ENCODE measurements at regions not wholly inside any gene's neighbourhood (a gene's known extent, or its start where the extent isn't known, plus 50 kb on each side); places are given as distances from the start of the nearest gene placed in this dataset.

- TF ChIP-seq, protein P1, sequence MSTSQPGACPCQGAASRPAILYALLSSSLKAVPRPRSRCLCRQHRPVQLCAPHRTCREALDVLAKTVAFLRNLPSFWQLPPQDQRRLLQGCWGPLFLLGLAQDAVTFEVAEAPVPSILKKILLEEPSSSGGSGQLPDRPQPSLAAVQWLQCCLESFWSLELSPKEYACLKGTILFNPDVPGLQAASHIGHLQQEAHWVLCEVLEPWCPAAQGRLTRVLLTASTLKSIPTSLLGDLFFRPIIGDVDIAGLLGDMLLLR (CRISPR knock-in tag; IDR thresholded peaks at IDR 0.05): no peak
- TF ChIP-seq TSC22D2 (CRISPR knock-in tag; IDR thresholded peaks at IDR 0.05; ENCODE audit: borderline replicate concordance) (no peak), ZSCAN25 (CRISPR knock-in tag; IDR thresholded peaks at IDR 0.05) (no peak), ZNF609 (CRISPR knock-in tag; IDR thresholded peaks at IDR 0.05; ENCODE audit: borderline replicate concordance) (no peak), CTCF (CRISPR knock-in tag; IDR thresholded peaks at IDR 0.05) (no peak), ZNF383 (CRISPR knock-in tag; IDR thresholded peaks at IDR 0.05; ENCODE audit: borderline replicate concordance) (no peak), POLR2AphosphoS5 (IDR thresholded peaks at IDR 0.05; ENCODE audit: low read depth, low read length) (no peak), ZNF232 (CRISPR knock-in tag; IDR thresholded peaks at IDR 0.05; ENCODE audit: borderline replicate concordance) (no peak)
- TF ChIP-seq, protein P2, sequence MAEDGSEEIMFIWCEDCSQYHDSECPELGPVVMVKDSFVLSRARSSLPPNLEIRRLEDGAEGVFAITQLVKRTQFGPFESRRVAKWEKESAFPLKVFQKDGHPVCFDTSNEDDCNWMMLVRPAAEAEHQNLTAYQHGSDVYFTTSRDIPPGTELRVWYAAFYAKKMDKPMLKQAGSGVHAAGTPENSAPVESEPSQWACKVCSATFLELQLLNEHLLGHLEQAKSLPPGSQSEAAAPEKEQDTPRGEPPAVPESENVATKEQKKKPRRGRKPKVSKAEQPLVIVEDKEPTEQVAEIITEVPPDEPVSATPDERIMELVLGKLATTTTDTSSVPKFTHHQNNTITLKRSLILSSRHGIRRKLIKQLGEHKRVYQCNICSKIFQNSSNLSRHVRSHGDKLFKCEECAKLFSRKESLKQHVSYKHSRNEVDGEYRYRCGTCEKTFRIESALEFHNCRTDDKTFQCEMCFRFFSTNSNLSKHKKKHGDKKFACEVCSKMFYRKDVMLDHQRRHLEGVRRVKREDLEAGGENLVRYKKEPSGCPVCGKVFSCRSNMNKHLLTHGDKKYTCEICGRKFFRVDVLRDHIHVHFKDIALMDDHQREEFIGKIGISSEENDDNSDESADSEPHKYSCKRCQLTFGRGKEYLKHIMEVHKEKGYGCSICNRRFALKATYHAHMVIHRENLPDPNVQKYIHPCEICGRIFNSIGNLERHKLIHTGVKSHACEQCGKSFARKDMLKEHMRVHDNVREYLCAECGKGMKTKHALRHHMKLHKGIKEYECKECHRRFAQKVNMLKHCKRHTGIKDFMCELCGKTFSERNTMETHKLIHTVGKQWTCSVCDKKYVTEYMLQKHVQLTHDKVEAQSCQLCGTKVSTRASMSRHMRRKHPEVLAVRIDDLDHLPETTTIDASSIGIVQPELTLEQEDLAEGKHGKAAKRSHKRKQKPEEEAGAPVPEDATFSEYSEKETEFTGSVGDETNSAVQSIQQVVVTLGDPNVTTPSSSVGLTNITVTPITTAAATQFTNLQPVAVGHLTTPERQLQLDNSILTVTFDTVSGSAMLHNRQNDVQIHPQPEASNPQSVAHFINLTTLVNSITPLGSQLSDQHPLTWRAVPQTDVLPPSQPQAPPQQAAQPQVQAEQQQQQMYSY (CRISPR knock-in tag; IDR thresholded peaks at IDR 0.05): no peak
Measured at GRCh38 chr3:166993015-166993630, 387.0 kb downstream of the ZBBX start.

Measured in HepG2 (cell line).